ENCODE measurements at regions not wholly inside any gene's neighbourhood (a gene's known extent, or its start where the extent isn't known, plus 50 kb on each side); places are given as distances from the start of the nearest gene placed in this dataset.

GRCh38 chr4:63644396-63644795 lies 764.9 kb downstream of the TECRL start:
- ATAC-seq: no peak
- no peak for DNase-seq (ENCODE audit: low spot score)

- DNase-seq (ENCODE audit: low spot score) (no peak), ATAC-seq (no peak)
These were observed 772.0 kb downstream of the TECRL start for GRCh38 chr4:63637270-63637669.

GRCh38 chr4:63632858-63633257 lies 776.4 kb downstream of the TECRL start:
- ATAC-seq: no peak
- DNase-seq (ENCODE audit: low spot score): no peak

- ATAC-seq: no peak
- no peak for DNase-seq (ENCODE audit: low spot score)
These were observed 789.0 kb downstream of the TECRL start for GRCh38 chr4:63620271-63620670.

- no peak for DNase-seq (ENCODE audit: low spot score)
- no peak for ATAC-seq
These were observed 789.5 kb downstream of the TECRL start for GRCh38 chr4:63619771-63620170.

GRCh38 chr4:63618883-63619718 lies 790.1 kb downstream of the TECRL start:
- ATAC-seq (no peak), DNase-seq (ENCODE audit: low spot score) (no peak)

GRCh38 chr4:63607169-63607872 lies 801.9 kb downstream of the TECRL start:
- DNase-seq (ENCODE audit: low spot score) (no peak), ATAC-seq (no peak)

- no peak for ATAC-seq
- no peak for DNase-seq (ENCODE audit: low spot score)
These were observed 819.5 kb downstream of the TECRL start for GRCh38 chr4:63589796-63590195.

- no peak for DNase-seq (ENCODE audit: low spot score)
These were observed 825.7 kb downstream of the TECRL start for GRCh38 chr4:63583561-63583960.

GRCh38 chr4:63583007-63583406 lies 826.2 kb downstream of the TECRL start:
- ATAC-seq (no peak), DNase-seq (ENCODE audit: low spot score) (no peak)

More at GRCh38 chr4:63583561-63583960, 825.7 kb downstream of the TECRL start:
- ATAC-seq: no peak

- DNase-seq (ENCODE audit: low spot score) (no peak), ATAC-seq (no peak)
These were observed 828.3 kb downstream of the TECRL start for GRCh38 chr4:63580796-63581475.

- ATAC-seq (no peak), DNase-seq (ENCODE audit: low spot score) (no peak)
These were observed 830.9 kb downstream of the TECRL start for GRCh38 chr4:63578383-63578782.

- ATAC-seq (no peak), DNase-seq (ENCODE audit: low spot score) (no peak)
These were observed 842.6 kb downstream of the TECRL start for GRCh38 chr4:63566658-63567057.

GRCh38 chr4:63563288-63564014 lies 845.8 kb downstream of the TECRL start:
- ATAC-seq (peak; percentile 66), DNase-seq (ENCODE audit: low spot score) (no peak)

- ATAC-seq (no peak), DNase-seq (ENCODE audit: low spot score) (no peak)
These were observed 850.5 kb downstream of the TECRL start for GRCh38 chr4:63558709-63559108.

GRCh38 chr4:63556332-63556731 lies 852.9 kb downstream of the TECRL start:
- DNase-seq (ENCODE audit: low spot score): no peak
- no peak for ATAC-seq

- no peak for DNase-seq (ENCODE audit: low spot score)
- ATAC-seq: no peak
These were observed 856.1 kb downstream of the TECRL start for GRCh38 chr4:63553123-63553522.

- DNase-seq (ENCODE audit: low spot score) (no peak), ATAC-seq (no peak)
These were observed 867.4 kb downstream of the TECRL start for GRCh38 chr4:63541828-63542227.

GRCh38 chr4:63529581-63530337 lies 879.5 kb downstream of the TECRL start:
- ATAC-seq: no peak
- DNase-seq (ENCODE audit: low spot score): no peak

- DNase-seq (ENCODE audit: low spot score) (no peak), ATAC-seq (no peak)
These were observed 880.8 kb downstream of the TECRL start for GRCh38 chr4:63528256-63528991.

All from left lobe of liver (tissue), 2 donors.